Central memory CD4-positive, alpha-beta T cell (primary cell): ENCODE measurements at regions not wholly inside any gene's neighbourhood (a gene's known extent, or its start where the extent isn't known, plus 50 kb on each side); places are given as distances from the start of the nearest gene placed in this dataset.

Experiments used
- DNase-seq: peaks from one replicate; pipeline ENCODE4 v3.0.0; 2022

DNA sequence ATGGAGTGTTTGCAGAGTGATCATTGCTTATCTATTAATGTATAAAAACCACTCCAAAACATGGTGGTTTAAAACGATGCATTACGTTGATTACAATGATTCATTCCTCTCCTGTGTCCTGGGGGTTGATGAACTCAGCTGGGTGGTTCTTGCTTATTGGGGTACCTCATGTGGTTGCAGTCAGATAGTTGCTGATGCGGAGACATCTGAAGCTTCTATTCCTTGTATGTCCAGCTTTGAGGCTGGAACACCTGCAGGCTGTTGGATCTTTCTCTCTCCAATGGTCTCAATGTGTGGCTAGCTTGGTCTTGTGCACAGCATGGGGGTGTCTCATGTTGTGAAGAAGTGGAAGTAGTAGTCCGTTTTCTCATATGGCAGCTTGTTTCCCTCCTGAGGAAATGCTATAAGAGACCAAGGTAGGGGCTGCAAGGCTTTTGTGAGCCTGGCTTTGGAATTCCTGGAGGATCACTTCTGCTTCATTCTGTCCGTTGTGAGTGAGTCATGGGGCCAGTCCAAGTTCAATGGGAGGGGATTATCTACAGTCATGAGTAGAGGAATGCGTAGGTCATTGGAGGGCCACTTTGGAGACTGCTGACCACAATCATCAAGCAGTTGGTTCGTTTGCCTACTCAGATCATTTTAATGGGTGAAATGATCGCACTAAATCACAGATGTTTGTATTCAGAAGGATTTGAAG lies 601.0 kb downstream of the SLC4A3 start:
- DNase-seq: no peak

DNA sequence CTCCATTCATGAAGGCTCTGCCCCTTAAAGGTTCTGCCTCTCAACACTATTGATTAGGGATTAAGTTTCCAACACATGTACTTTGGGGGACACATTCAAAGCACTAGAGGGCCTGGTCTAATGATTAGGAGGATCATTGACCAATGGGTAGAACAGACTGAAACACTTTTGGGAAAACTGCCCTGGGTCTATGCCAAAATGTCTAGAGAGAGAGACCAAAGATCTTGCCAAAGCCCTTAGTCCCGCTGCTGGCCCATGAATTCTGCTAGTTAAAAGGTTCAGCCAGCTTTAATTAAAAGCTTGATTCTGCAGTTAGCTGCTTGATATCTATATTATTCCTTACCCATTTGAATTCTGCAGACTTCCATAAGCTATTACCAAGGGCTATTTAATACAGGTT lies 613.2 kb downstream of the SLC4A3 start:
- no peak for DNase-seq

DNA sequence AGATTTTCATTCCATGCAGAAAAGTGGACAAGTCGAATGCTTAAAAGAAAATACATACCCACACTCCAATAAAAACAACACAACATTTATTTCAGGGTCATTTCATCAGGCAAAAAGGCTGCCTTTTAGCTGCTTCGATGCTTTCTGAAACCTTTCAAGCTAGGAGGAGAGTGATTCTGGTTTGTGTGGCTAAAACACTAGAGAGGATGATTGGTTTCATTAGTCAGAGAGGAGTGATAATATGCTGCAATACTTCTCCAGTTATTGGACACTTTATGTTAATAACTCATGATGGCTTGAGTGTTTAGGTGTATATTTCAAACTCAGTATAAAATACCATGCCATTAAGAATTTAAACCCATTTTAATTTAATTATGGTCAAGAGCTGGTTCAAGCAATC lies 614.0 kb downstream of the SLC4A3 start:
- no peak for DNase-seq

DNA sequence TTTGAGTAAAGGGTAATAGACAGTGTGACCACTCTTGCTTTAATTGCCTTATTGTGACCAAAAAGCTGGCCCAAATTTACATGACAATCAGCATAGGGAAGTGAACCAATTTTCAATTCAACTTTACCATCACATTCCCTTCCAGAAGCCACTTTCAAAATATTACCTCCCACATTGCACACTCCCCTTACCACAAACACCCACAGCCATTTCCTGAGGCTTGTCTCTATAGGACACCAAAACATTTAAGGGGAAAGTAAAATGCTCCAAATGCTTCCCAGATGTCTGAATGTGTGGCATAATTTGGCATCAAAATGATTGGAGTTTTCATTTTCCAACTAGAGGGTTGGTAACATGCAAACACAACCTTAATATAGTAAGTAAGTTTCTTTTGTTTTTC lies 616.1 kb downstream of the SLC4A3 start:
- no peak for DNase-seq

DNA sequence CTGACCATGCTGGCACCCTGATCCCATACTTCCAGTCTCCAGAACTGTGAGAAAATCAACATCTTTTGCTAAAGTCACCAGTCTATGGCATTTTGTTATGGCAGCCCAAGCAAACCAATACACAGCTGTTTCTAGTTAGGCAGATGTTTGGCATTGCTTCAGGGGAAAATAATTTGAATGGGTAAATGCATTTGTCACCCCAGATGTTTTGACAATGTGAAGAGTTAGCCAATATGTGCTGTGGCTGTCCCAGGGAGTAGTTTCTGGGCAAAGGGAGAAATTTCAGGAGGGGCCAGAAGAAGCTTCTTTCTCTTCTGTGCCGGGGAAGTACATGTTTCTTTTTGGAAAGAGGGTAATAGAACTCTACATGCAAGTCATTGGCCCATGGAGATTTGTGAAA lies 619.0 kb downstream of the SLC4A3 start:
- no peak for DNase-seq

DNA sequence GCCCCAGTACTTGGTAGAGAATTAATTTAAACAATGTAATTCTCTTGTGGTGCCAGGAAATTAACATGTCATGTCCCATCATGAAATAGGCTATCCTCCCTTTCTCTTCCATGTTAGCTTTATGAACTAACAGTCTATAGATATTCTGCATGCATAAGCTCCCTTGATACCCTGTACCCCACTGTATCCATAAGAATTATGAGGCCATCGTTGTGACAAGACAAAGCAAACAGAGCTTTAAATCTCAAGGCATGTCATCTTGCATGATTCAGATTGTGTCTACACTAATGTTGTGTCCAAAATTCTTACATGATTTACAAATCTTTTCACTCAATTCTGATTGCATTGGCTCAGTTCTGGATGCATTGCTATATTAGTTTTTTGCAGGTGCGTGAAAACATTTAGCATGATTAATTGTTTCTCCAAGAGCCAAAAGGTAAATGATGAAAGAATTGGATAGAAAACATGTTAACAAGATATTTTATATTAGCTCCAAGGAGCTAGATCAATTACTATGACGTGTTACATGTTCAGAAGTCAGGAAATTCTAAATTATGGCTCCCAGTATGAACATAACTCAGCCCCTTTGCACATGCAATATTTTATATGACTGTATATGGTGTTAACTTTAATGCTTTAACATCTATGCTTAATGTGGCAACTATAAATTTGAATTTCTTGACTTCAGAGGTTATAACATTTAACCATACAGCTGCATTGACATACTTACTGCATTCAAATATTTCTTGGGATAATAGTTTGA lies 620.3 kb downstream of the SLC4A3 start:
- DNase-seq: no peak

DNA sequence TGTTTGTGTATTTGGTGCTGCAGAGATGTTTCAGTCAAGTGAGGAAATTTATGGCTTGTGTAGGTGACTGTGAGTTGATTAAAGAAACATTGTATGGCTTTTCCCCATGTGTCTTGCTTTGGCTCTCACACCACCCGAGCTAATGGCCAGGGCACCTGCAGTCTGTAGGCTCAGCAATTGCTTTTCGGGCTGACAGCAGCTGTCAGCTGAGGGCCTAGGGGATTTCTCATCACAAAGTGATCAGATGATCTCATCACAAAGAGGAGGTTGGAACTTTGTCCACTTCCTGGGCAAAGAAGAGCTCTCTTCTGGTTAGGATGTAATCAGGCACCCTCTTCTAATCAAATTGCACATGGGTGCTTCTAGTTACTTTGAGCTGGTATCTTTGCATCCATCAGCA lies 632.2 kb downstream of the SLC4A3 start:
- DNase-seq: no peak

DNA sequence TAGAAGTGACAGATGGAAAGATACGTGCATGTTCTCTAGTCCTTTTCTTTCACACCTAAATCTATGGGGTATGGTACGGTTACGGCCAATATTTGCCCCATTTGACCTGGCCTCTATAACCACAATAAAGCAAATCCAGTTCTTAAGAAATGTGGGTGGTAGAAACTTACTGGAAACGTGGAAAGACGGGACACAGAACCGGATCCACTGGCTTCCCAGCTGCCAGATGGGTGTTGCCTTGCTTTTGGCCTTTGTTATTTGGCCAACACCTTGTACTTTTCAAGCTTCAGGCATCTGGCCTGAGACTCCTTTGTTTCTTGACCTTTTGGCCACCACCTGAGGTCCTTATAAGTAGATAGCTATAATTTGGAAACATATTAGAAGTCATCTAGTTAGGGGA lies 635.9 kb downstream of the SLC4A3 start:
- no peak for DNase-seq

DNA sequence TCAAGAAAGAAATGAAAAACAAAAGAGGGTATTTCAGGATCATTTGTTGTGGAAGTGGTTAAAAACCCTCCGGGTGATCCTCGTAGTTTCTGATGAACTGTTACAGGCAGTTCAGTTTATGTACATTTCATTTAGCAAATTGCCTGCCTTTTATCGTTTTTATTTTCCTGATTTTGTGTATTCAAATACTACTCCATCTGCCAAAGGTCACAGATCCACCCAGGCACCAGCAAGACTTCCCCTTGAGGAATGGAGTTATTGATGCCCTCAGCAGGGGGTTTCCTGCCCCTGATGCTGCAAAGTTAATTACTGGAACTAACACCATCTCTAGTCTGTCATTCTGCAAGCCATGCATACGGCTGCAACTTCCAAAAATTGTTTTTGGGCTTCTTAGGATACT lies 641.9 kb downstream of the SLC4A3 start:
- no peak for DNase-seq

DNA sequence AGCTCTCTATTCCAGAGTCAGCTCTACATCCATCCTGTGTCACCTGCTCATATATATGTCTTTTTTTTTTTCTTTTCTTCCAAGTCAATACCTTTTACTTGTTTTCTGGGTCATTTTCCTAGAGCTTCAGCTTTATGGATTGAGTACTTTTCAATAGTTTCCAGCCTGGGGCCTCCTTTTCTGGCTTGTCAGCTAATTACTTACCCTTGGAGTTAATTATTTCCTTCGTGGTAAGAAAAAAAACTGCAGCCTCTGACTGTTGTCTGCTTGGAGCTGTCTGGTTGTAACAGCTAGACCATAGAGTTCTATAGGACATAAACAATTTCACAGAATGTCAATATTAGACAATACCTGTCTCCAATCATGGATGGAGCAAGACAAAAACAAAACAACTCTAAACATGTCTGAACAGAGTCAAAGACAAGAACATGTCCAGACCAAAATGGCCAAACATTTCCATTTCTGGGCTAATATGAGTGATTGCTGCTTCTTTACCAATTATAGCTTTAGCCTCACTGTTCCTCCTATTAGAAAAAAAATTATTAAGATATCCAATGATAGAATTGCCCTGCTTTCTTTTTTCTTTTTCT lies 643.1 kb downstream of the SLC4A3 start:
- DNase-seq: no peak

DNA sequence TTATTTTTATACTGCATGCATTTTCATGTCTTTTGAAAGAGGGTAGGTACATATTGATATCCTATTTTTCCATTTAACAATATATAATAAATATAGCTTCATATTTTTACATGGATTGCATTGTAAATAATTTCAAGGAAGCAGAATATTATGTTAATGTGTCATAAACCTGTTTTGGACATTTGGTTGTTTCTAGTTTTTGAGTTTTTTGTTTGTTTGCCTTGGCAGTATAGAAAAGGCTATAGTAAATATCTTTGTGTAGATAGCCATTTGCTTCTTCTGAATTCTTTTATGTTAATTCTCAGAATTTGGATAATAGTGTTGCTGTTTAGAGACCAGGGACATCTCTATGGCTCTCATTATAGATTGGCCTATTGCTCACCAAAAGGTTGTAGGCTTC lies 645.2 kb downstream of the SLC4A3 start:
- no peak for DNase-seq

DNA sequence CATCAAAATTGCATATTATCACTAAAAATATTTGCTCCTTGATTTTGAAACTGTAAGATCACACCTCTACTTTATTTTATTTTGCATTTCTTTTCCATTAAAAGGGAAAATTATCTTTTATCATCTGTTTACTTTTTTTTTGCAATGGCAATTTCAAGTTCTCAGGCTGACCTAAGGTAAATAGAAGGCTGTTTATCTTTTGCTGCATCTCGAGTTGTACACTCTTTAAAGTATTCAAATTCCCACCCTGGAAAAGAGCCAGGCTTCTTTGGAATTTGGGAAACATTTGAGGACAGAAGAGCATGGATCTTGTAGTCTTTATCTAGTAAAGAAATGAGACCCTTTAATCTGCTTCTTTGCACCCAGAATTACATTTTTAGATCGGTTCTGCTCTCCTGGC lies 645.7 kb downstream of the SLC4A3 start:
- no peak for DNase-seq

DNA sequence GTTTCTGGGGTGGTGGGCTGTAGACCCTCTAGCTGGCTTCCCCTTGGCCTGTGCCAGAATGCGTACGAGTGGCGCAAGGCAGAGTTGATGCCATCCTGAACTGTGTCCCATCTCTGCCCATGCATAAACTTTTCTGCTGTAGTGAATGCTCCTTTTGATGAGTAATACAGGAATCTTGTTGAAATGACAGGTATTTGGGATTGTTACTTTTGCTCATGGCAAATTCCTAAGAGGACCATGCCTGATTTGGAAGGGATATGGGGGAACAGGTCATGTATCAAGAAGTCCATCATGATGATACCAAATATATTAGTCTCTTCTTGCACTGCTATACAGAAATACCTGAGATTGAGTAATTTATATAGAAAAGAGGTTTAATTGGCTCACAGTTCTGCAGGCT lies 648.0 kb downstream of the SLC4A3 start:
- no peak for DNase-seq

DNA sequence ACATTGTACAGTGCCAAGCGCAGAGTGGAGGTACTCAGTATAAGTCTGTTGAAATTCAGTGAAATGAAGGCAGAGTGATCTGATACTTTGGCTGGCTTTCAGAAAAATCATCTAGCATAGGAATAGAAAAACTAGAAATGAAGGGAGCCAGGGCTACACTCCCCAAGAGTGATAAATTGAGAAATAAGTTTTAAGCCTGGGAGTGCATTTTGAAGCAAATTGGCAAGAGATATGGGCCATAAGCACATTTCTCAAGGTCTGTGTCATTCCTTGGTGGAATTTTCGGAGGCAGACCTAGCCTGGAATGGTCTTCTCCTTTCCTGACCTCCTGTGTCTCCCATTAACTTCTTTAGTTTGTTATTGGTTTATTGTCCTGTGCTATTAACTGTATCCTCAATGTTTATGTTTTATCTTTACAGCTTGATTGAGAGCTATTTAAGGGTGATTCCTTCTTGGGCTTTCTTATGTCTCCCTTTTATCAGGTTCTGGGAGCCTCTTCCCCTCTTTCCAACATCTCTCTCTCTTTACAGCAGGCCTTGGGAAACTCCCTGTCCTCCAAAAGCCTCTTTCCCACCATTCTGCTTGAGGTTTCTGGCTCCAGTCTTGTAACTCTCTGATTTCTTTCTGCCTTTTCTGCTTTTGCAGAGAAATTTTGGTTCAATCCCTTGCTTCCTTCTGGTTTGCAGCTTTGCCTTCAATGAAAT lies 649.5 kb downstream of the SLC4A3 start:
- DNase-seq: no peak

DNA sequence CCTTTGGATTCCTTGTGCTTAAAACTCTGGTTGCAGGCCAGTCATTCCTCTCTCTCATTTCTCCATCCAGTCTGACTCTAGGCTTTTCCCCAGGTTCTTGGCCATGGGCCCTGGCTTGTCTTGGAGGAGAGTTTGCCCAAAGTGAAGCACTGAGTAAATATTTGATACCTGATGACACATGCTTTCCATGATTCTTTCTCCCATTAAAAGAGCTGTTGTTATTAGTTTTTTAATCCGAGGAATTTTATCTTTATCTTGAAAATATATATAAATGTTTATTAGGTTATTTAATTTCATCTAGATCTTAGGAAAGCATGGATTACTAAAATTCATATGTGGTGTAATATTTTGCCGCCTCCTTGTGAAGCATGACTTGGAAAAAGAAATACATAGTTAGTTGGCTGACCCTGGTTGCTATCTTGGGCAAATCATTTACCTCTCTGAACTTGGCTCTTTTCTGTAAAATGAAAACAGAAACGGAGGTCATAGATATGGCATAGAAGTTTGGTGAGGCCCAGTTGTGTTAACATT lies 650.1 kb downstream of the SLC4A3 start:
- DNase-seq: no peak

DNA sequence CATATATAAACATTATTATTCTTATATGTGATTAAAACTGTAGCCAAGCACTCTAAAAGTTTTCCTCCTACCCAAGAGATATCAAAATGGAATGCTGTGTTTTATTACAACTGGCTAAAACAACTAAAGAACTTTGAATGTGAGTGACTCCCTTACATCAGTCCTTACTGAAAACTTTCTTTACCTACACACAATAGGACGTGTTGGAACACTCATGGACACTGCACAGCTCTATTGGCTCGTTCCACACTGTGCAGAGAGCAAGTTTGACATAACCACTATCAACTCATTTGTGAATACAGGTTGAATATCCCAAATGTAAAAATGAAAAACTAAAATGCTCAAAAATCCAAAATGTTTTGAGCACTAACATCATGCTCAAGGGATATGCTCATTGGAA lies 650.6 kb downstream of the SLC4A3 start:
- DNase-seq: no peak

DNA sequence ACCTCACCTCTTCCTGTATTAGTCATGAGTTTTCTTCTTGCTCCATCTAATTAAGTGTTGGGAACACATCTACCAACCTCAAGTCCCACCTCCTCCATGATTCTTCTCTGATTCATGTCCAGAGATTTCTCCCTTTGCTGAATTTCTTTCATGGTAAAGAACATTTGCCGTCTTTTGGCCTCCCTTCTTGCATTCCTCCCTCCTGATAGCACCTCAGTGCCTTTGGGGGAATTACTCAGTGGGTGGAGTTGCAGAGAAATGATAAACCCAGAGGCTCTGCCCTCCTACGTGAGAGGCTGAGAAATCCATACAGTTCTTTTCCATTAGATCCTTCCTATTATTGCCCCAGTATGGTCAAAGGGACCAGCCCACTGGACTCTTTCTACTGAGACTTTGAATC lies 651.9 kb downstream of the SLC4A3 start:
- no peak for DNase-seq

DNA sequence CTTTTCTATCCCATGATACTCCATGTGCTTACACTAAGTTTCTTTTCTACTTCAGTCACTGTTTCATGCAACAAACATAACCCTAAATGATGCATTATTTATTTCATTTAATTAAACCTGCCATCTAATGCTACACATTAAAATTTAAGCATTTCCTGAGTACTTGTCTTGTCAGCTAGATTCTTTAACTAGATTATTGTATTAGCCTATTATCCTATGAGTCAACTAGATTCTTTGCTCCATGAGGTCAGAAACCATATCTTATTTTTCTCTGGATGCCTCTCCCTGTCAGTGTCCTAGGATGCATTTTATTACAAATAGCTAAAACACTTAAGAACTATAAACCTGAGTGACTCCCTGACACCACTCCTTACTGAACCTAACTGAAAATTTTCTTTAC lies 652.4 kb downstream of the SLC4A3 start:
- no peak for DNase-seq

DNA sequence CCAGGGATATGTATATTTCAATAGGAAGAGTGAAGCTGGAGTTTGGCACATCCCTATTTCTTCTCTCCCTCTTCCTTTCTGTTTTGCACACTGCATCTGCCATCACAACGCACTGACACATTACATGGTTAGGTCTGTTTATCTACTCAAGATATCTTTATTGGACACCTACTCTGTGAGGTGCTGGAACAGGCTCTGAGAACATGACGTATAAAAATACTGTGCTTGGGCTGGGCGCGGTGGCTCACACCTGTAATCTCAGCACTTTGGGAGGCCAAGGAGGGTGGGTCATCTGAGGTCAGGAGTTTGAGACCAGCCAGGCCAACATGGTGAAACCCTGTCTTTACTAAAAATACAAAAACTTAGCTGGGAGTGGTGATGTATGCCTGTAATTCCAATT lies 653.3 kb downstream of the SLC4A3 start:
- no peak for DNase-seq

DNA sequence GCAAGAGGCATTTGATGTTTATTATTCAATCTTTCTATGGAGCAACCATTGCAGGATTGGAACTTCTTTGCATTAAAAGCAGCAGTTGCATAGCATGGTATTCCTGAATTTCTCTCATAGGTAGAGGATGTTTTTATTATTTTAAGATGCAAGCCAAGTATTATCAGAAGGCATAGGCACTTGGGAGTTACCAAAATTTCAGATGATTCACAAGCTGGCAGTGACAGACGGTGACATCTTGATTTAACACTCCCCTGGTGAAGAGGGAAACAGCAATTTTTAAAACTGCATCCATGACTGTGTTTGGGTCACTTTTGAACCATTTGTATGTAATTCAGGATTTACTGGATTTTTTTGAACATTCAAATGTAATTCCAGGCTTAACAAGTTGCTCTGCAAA lies 654.3 kb downstream of the SLC4A3 start:
- no peak for DNase-seq

DNA sequence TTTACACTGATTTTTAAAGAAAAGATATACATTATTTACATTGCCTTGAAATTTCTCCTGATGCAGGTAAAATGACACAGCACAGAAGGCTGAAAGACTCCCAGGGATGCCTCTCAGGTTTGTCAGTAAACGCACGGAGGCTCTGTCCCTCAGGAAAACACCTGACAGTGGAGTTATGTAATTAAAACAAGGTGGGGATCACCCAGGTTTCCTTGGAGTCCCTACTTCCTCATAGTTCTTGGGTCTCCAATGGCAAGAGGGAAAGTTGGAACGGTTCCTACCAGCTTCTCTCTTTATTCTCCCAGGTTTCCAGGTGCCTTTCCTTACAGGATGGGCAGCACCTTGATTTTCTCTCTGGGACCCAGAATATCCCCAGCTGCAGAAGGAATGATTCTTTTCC lies 654.8 kb downstream of the SLC4A3 start:
- DNase-seq: no peak

DNA sequence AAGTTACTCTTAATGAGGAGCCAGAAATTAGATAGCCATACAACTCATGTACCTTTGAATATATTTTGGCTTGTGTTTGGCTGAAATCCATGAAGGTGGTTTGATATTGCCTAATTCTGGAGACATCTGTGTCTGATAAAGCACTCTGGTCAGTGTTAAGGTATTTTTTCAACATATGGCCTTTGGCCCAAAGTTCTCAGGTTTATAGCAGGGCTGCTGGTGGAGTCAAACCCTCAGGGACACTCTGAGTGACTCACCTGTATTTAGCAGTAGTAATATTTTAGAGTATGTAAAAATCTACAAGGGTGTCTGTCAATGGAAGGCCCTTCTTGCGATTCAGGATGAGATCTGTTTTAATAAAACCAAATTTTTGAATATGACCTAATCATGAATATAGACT lies 666.5 kb downstream of the SLC4A3 start:
- no peak for DNase-seq

DNA sequence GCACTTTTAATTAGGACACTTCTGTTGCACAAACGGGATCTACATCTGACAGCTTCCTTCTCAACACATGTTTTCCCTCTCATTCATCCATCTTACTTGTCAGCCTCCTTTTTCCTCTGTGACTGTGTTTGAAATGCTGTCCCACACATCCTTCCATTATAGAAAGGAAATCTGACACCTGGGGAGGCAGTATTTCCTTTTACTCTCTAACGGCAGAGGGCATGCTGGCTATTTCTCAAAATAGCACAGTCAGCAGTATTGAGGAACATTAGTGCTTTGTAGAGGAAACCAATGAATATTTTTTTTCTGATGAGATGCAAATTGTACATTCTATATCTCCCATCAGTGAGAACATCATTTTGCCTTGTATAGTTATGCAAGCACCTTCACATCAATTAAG lies 668.7 kb downstream of the SLC4A3 start:
- DNase-seq: no peak

DNA sequence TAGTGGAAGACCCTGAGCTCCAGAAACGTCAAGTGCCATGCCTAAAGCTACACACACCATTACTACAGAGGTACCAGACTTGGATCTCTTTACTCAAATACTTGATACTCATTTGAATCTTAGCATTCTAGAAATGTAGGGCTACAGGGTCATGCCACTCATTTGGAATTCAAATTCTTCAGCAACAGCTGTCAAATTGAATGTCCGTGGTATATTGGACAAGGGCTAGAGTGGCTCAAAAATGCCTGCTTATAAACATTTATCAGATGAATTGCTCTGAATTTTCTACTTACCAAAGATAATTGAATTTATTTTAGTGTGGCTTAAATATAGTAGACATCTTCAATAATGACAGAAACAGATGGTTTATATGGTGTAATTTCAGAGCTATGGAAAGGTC lies 669.7 kb downstream of the SLC4A3 start:
- DNase-seq: no peak
